ENCODE measurements at regions not wholly inside any gene's neighbourhood (a gene's known extent, or its start where the extent isn't known, plus 50 kb on each side); places are given as distances from the start of the nearest gene placed in this dataset.

DNA sequence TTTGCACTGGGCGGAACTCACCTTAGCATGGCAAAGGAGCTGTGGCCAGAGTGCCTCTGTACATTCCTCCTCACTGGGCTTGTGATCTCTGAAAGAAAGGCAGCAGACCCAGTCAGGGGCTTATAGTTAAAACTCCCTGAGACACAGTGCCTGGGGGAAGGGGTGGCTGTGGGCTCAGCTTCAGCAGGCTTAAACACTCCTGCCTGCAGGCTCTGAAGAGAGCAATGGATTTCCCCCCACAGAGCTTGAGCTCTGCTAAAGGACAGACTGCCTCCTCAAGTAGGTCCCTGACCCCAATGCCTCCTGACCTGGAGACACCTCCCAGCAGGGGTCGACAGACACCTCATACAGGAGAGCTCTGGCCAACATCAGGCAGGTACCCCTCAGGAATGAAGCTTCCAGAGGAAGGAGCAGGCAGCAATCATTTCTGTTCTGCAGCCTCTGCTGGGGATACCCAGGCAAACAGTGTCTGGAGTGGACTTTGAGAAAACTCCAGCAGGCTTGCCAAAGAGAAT, 327.5 kb upstream of the SLC16A7 start:
- Histone ChIP-seq H4K91ac (ENCODE audit: insufficient read depth, low read depth, low read length) (no peak overlapping the region), H3K56ac (ENCODE audit: extremely low read depth, insufficient read depth, low read length) (no peak overlapping the region), H3K4me2 (ENCODE audit: low read depth, low read length) (no peak overlapping the region), H2BK15ac (ENCODE audit: low read depth, low read length) (no peak overlapping the region), H3K9me3 (ENCODE audit: control insufficient read depth, insufficient read depth, low read length) (no peaks in the 10 kb centered on the region), H3K4ac (ENCODE audit: low read depth, low read length) (no peak overlapping the region), H3K14ac (replicated peaks; ENCODE audit: low read depth, low read length) (no peak overlapping the region), H3K9ac (ENCODE audit: low read depth, low read length) (no peak overlapping the region), H4K5ac (ENCODE audit: low read depth, low read length) (no peak overlapping the region), H4K20me1 (ENCODE audit: insufficient read depth, low read length) (no peaks in the 10 kb centered on the region), H3K9me1 (ENCODE audit: insufficient read depth, low read length) (no peaks in the 10 kb centered on the region), H2AFZ (replicated peaks; ENCODE audit: low read length, poor library complexity) (no peak overlapping the region), H2AK9ac (replicated peaks; ENCODE audit: low read depth, low read length, poor library complexity) (no peak overlapping the region), H3K27ac (ENCODE audit: insufficient read depth, low read length) (no peak overlapping the region), H3K23ac (ENCODE audit: low read depth, low read length) (no peak overlapping the region), H2BK120ac (ENCODE audit: low read depth, low read length) (no peak overlapping the region), H3K4me1 (ENCODE audit: control insufficient read depth, insufficient read depth, low read length) (no peaks in the 10 kb centered on the region), H3K27me3 (ENCODE audit: control insufficient read depth, insufficient read depth, low read length) (no peaks in the 10 kb centered on the region), H3K4me3 (ENCODE audit: insufficient read depth, low read depth, low read length) (no peak overlapping the region), H3K18ac (ENCODE audit: low read depth, low read length) (no peak overlapping the region), H2BK20ac (ENCODE audit: low read depth, low read length) (no peak overlapping the region), H3K36me3 (ENCODE audit: control insufficient read depth, insufficient read depth, low read length) (no peaks in the 10 kb centered on the region), H2BK5ac (ENCODE audit: low read depth, low read length, poor library complexity, severe bottlenecking) (no peak overlapping the region), H2AK5ac (ENCODE audit: low read depth, low read length) (no peak overlapping the region), H3K79me1 (ENCODE audit: low read depth in 1 of 2, low read length in 2 of 2) (no peaks in the 10 kb centered on the region), H4K8ac (ENCODE audit: low read depth in 2 of 2, low read length in 2 of 2) (no peak overlapping the region)
- intact Hi-C loops (cut with micrococcal nuclease), result no loop called here
- 80% methylated on average over 1 of the region's 2 CpGs; no CpG with 5 or more reads in 1 of the 2 experiments for WGBS, 2 experiments (ENCODE audit: extremely low coverage in 2 of 2, insufficient read length in 1 of 2)
- CTCF ChIA-PET, result no interaction called here
- DNase-seq (no peak), ATAC-seq (ENCODE audit: low read depth) (no peak)
- TF ChIP-seq BHLHE40 (IDR thresholded peaks at IDR 0.05; ENCODE audit: low read depth, low read length) (no peak), SMC3 (IDR thresholded peaks at IDR 0.05; ENCODE audit: low read depth, low read length) (no peak), RFX5 (IDR thresholded peaks at IDR 0.05; ENCODE audit: low read depth, low read length) (no peak), RCOR1 (IDR thresholded peaks at IDR 0.05; ENCODE audit: insufficient replicate concordance, low read length) (no peak), CEBPB (IDR thresholded peaks at IDR 0.05; ENCODE audit: low read depth, low read length) (no peak), MAFK (IDR thresholded peaks at IDR 0.05; ENCODE audit: low read depth, low read length) (no peak), CHD1 (IDR thresholded peaks at IDR 0.05; ENCODE audit: low read depth, low read length) (no peak), MXI1 (IDR thresholded peaks at IDR 0.05; ENCODE audit: borderline replicate concordance, low read depth, low read length) (no peak), MAZ (IDR thresholded peaks at IDR 0.05; ENCODE audit: borderline replicate concordance, low read depth, low read length) (no peak), NFE2L2 (IDR thresholded peaks at IDR 0.05; ENCODE audit: low read depth, low read length) (no peak), RAD21 (IDR thresholded peaks at IDR 0.05; ENCODE audit: low read length) (no peak), FOS (IDR thresholded peaks at IDR 0.05; ENCODE audit: low read depth, low read length) (no peak), POLR2A (IDR thresholded peaks at IDR 0.05; ENCODE audit: low read depth, low read length) (no peak)
- TF ChIP-seq, protein P1, sequence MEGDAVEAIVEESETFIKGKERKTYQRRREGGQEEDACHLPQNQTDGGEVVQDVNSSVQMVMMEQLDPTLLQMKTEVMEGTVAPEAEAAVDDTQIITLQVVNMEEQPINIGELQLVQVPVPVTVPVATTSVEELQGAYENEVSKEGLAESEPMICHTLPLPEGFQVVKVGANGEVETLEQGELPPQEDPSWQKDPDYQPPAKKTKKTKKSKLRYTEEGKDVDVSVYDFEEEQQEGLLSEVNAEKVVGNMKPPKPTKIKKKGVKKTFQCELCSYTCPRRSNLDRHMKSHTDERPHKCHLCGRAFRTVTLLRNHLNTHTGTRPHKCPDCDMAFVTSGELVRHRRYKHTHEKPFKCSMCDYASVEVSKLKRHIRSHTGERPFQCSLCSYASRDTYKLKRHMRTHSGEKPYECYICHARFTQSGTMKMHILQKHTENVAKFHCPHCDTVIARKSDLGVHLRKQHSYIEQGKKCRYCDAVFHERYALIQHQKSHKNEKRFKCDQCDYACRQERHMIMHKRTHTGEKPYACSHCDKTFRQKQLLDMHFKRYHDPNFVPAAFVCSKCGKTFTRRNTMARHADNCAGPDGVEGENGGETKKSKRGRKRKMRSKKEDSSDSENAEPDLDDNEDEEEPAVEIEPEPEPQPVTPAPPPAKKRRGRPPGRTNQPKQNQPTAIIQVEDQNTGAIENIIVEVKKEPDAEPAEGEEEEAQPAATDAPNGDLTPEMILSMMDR (conservative IDR thresholded peaks at IDR 0.05; ENCODE audit: low read depth, low read length), result no peak
- TF ChIP-seq, protein P2, sequence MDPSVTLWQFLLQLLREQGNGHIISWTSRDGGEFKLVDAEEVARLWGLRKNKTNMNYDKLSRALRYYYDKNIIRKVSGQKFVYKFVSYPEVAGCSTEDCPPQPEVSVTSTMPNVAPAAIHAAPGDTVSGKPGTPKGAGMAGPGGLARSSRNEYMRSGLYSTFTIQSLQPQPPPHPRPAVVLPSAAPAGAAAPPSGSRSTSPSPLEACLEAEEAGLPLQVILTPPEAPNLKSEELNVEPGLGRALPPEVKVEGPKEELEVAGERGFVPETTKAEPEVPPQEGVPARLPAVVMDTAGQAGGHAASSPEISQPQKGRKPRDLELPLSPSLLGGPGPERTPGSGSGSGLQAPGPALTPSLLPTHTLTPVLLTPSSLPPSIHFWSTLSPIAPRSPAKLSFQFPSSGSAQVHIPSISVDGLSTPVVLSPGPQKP (IDR thresholded peaks at IDR 0.05; ENCODE audit: borderline replicate concordance, low read depth, low read length), result no peak
- TF ChIP-seq, protein P3, sequence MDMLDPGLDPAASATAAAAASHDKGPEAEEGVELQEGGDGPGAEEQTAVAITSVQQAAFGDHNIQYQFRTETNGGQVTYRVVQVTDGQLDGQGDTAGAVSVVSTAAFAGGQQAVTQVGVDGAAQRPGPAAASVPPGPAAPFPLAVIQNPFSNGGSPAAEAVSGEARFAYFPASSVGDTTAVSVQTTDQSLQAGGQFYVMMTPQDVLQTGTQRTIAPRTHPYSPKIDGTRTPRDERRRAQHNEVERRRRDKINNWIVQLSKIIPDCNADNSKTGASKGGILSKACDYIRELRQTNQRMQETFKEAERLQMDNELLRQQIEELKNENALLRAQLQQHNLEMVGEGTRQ (IDR thresholded peaks at IDR 0.05; ENCODE audit: low read depth, low read length), result no peak
- in situ Hi-C loops (cut with MboI; ENCODE audit: low sequenced_read_pairs), result no loop called here
- dilution Hi-C loops (cut with HindIII; ENCODE audit: low sequenced_read_pairs, unreplicated experiment), result no loop called here
- POLR2A ChIA-PET (ENCODE audit: unreplicated experiment), result no interaction called here
- no TSS peak for BruUV-seq (replicated peaks)

Data from IMR-90 (cell line).